SK-N-SH (cell line): ENCODE measurements at regions not wholly inside any gene's neighbourhood (a gene's known extent, or its start where the extent isn't known, plus 50 kb on each side); places are given as distances from the start of the nearest gene placed in this dataset.

Source experiments
- CTCF ChIA-PET: fragments of 300-600, 350-600 bp; formaldehyde crosslinking; extraction: SDS; loops from one replicate; lab custom pipeline; 2021; lab: Yijun Ruan, JAX
- POLR2A ChIA-PET: fragments of 350-600 bp; sonication (Branson Sonifier 250); formaldehyde crosslinking; extraction: SDS; loops from one replicate; lab custom pipeline; 2020; ENCODE audit warnings: antibody characterized with exemption, inconsistent platforms; lab: Yijun Ruan, JAX
- DNase-seq: peaks from one replicate; pipeline ENCODE4 v3.0.0; 2012
- H2AFZ ChIP-seq: fragments of 200-600 bp; sonication (generic); 2 replicates; pipeline ENCODE4 v1.8.1; 2016; ENCODE audit warnings: antibody characterized with exemption, mild to moderate bottlenecking, low read depth
- H3F3A ChIP-seq: fragments of 200-600 bp; sonication (generic); replicated peaks from 2 replicates; pipeline ENCODE3; 2016; ENCODE audit warnings: antibody characterized with exemption, mild to moderate bottlenecking; ENCODE audit not compliant: insufficient read depth
- H3K27ac ChIP-seq, 2 experiments: fragments of 200-500 bp in 1 of 2; fragments of 200-600 bp in 1 of 2; sonication (Bioruptor generic) in 1 of 2; sonication (generic), shearing (Covaris generic) in 1 of 2; 2 replicates each; pipeline versions ENCODE4 v1.5.1 to v1.6.1; 2014 to 2016; ENCODE audit warnings: low read depth in 2 of 2, inconsistent platforms in 1 of 2, low read length in 1 of 2, mild to moderate bottlenecking in 1 of 2, mixed read lengths in 1 of 2
- H3K27me3 ChIP-seq: fragments of 200-600 bp; sonication (generic), shearing (Covaris generic); 2 replicates; pipeline ENCODE4 v1.6.1; 2016; ENCODE audit warnings: mixed run types; ENCODE audit not compliant: insufficient read depth
- H3K36me3 ChIP-seq, 2 experiments: fragments of 200-500 bp in 1 of 2; fragments of 200-600 bp in 1 of 2; sonication (Bioruptor generic) in 1 of 2; sonication (generic) in 1 of 2; replicated peaks in 1 of 2; 2 replicates each; pipeline versions ENCODE3 to v1.5.1; 2014 to 2016; ENCODE audit warnings: low read length in 1 of 2, mild to moderate bottlenecking in 1 of 2; ENCODE audit not compliant: insufficient read depth in 2 of 2, control insufficient read depth in 1 of 2
- H3K4me1 ChIP-seq, 2 experiments: fragments of 200-500 bp in 1 of 2; fragments of 200-600 bp in 1 of 2; sonication (Bioruptor generic) in 1 of 2; sonication (generic), shearing (Covaris generic) in 1 of 2; 2 replicates each; pipeline versions ENCODE4 v1.5.1 to v1.6.1; 2014 to 2016; ENCODE audit warnings: low read depth in 1 of 2, low read length in 1 of 2, mixed run types in 1 of 2; ENCODE audit not compliant: insufficient read depth in 2 of 2, control insufficient read depth in 1 of 2
- H3K4me2 ChIP-seq: fragments of 200-600 bp; sonication (generic), shearing (Covaris generic); 2 replicates; pipeline ENCODE4 v1.6.1; 2017; ENCODE audit warnings: mixed run types
- H3K4me3 ChIP-seq, 2 experiments: fragments of 200-500 bp in 1 of 2; fragments of 200-600 bp in 1 of 2; sonication (Bioruptor generic) in 1 of 2; sonication (generic), shearing (Covaris generic) in 1 of 2; 2 replicates each; pipeline versions ENCODE4 v1.5.1 to v1.8.1; 2014 to 2016; ENCODE audit warnings: low read depth in 2 of 2, inconsistent platforms in 1 of 2, low read length in 1 of 2, mild to moderate bottlenecking in 1 of 2, mixed read lengths in 1 of 2, moderate library complexity in 1 of 2
- H3K79me2 ChIP-seq: fragments of 200-600 bp; sonication (generic); 2 replicates; pipeline ENCODE4 v1.8.1; 2017; ENCODE audit warnings: mild to moderate bottlenecking; ENCODE audit not compliant: insufficient read depth
- H3K9ac ChIP-seq: fragments of 200-600 bp; sonication (generic); 2 replicates; pipeline ENCODE4 v1.6.1; 2017; ENCODE audit warnings: mixed run types
- H3K9me2 ChIP-seq: fragments of 200-600 bp; sonication (generic); 2 replicates; pipeline ENCODE4 v1.6.1; 2017; ENCODE audit warnings: mixed run types
- H3K9me3 ChIP-seq: fragments of 200-600 bp; sonication (generic); 2 replicates; pipeline ENCODE4 v1.6.1; 2017; ENCODE audit warnings: mixed run types, mild to moderate bottlenecking, moderate library complexity
- H4K20me1 ChIP-seq: fragments of 200-600 bp; sonication (generic); 2 replicates; pipeline ENCODE4 v1.6.1; 2017; ENCODE audit warnings: mild to moderate bottlenecking, mixed run types; ENCODE audit not compliant: insufficient read depth
- CHD2 ChIP-seq: fragments of 150-350 bp; IDR thresholded peaks from 2 replicates; pipeline ENCODE4 v1.6.1; 2018; ENCODE audit warnings: low read length; ENCODE audit not compliant: partially characterized antibody
- ELF1 ChIP-seq: IDR thresholded peaks from 2 replicates; pipeline ENCODE4 v1.4.0; 2012
- EP300 ChIP-seq, 2 experiments: IDR thresholded peaks; 2 replicates each; pipeline versions ENCODE4 v1.4.0 to v1.6.1; 2012; ENCODE audit warnings: borderline replicate concordance in 1 of 2, low read depth in 1 of 2, low read length in 1 of 2
- FOSL2 ChIP-seq: IDR thresholded peaks from 2 replicates; pipeline ENCODE4 v1.4.0; 2012; ENCODE audit warnings: low read depth, mild to moderate bottlenecking, moderate library complexity, borderline replicate concordance
- GABPA ChIP-seq: IDR thresholded peaks from 2 replicates; pipeline ENCODE4 v1.4.0; 2012; ENCODE audit warnings: low read depth, mild to moderate bottlenecking
- JUND ChIP-seq: IDR thresholded peaks from 2 replicates; pipeline ENCODE4 v1.4.0; 2012
- MXI1 ChIP-seq: IDR thresholded peaks from 2 replicates; pipeline ENCODE4 v1.6.1; 2012; ENCODE audit warnings: mild to moderate bottlenecking, low read depth, low read length, improper control_type of control experiment
- NFIC ChIP-seq: IDR thresholded peaks from 2 replicates; pipeline ENCODE4 v1.4.0; 2012; ENCODE audit warnings: borderline replicate concordance
- NRF1 ChIP-seq: IDR thresholded peaks from 2 replicates; pipeline ENCODE4 v1.6.1; 2012; ENCODE audit warnings: low read depth, mild to moderate bottlenecking, low read length
- PBX3 ChIP-seq: IDR thresholded peaks from 2 replicates; pipeline ENCODE4; 2012
- POLR2AphosphoS5 ChIP-seq: IDR thresholded peaks from 2 replicates; pipeline ENCODE4 v1.6.1; 2012; ENCODE audit warnings: low read depth, low read length
- RCOR1 ChIP-seq: fragments of 150-350 bp; IDR thresholded peaks from 2 replicates; pipeline ENCODE4 v1.6.1; 2017; ENCODE audit warnings: antibody characterized with exemption, low read length
- REST ChIP-seq: IDR thresholded peaks from 2 replicates; pipeline ENCODE4 v1.6.1; 2012; ENCODE audit warnings: mild to moderate bottlenecking, low read depth, low read length, moderate library complexity
- SIN3A ChIP-seq: IDR thresholded peaks from 2 replicates; pipeline ENCODE4 v1.6.1; 2012; ENCODE audit warnings: low read depth, mild to moderate bottlenecking, low read length, moderate library complexity, borderline replicate concordance
- SMC3 ChIP-seq: IDR thresholded peaks from 2 replicates; pipeline ENCODE4 v1.6.1; 2012; ENCODE audit warnings: low read depth, low read length, improper control_type of control experiment
- TAF1 ChIP-seq: IDR thresholded peaks from 2 replicates; pipeline ENCODE4 v1.6.1; 2012; ENCODE audit warnings: low read depth, mild to moderate bottlenecking, low read length, moderate library complexity, borderline replicate concordance
- TCF12 ChIP-seq: IDR thresholded peaks from 2 replicates; pipeline ENCODE4 v1.4.0; 2012
- TEAD4 ChIP-seq: IDR thresholded peaks from 2 replicates; pipeline ENCODE4 v1.4.0; 2012; ENCODE audit warnings: mild to moderate bottlenecking, borderline replicate concordance; ENCODE audit not compliant: insufficient read depth
- USF2 ChIP-seq: fragments of 150-350 bp; IDR thresholded peaks from 2 replicates; pipeline ENCODE4 v1.6.1; 2017; ENCODE audit warnings: antibody characterized with exemption, low read length, low read depth, borderline replicate concordance
- ZBTB33 ChIP-seq: IDR thresholded peaks from 2 replicates; pipeline ENCODE4 v1.4.0; 2012; ENCODE audit warnings: low read depth, borderline replicate concordance
- WGBS: methylation state at CpG from one replicate; pipeline ENCODE4 v1.1.6; 2017; ENCODE audit warnings: low lambda C conversion rate; 5-methylcytosine and 5-hydroxymethylcytosine counted together

- 0% methylated on average over 1 of the region's 1 CpG for WGBS
- Histone ChIP-seq H3K9me3 (no peaks in the 10 kb centered on the region), H3F3A (no peaks in the 10 kb centered on the region), H3K9ac (no peak overlapping the region), H3K27me3 (no peaks in the 10 kb centered on the region), H3K4me1 (no peaks in the 10 kb centered on the region), H2AFZ (no peak overlapping the region), H3K9me2 (no peaks in the 10 kb centered on the region), H4K20me1 (no peaks in the 10 kb centered on the region), H3K36me3 (no peaks in the 10 kb centered on the region), H3K4me3 (no peak overlapping the region), H3K79me2 (no peaks in the 10 kb centered on the region), H3K27ac (no peak overlapping the region), H3K4me2 (no peak overlapping the region)
- POLR2A ChIA-PET, result no interaction called here
- no peak for TF ChIP-seq NRF1
- no peak for TF ChIP-seq TCF12
- no peak for TF ChIP-seq MXI1
- no peak for TF ChIP-seq SIN3A
- TF ChIP-seq TAF1, result no peak
- no peak for TF ChIP-seq SMC3
- TF ChIP-seq ZBTB33, result no peak
- no peak for TF ChIP-seq CHD2
- TF ChIP-seq FOSL2, result no peak
- TF ChIP-seq ELF1, result no peak
- TF ChIP-seq USF2, result no peak
- no peak for TF ChIP-seq PBX3
- no peak for TF ChIP-seq RCOR1
- no peak for TF ChIP-seq REST
- no peak for TF ChIP-seq JUND
- no peak for TF ChIP-seq GABPA
- no peak for TF ChIP-seq TEAD4
- TF ChIP-seq NFIC, result no peak
- no peak for TF ChIP-seq EP300 (IDR thresholded peaks at IDR 0.05; ENCODE audit: borderline replicate concordance in 1 of 2, low read depth in 1 of 2, low read length in 1 of 2)
- TF ChIP-seq POLR2AphosphoS5, result no peak
- no peak for DNase-seq
- CTCF ChIA-PET, result no interaction called here
Measured at GRCh38 chr3:192024751-192025150, 563.8 kb downstream of the PYDC2 start.
